IMR-90 (cell line): ENCODE measurements at regions not wholly inside any gene's neighbourhood (a gene's known extent, or its start where the extent isn't known, plus 50 kb on each side); places are given as distances from the start of the nearest gene placed in this dataset.

Experiments used
- ATAC-seq: fragments of 200-7000 bp; cut with Tn5 transposase; 2 replicates; pipeline ENCODE4 v1.9.1; 2020; ENCODE audit warnings: low read depth, mild to moderate bottlenecking, moderate library complexity
- BruUV-seq: library from RNA; stranded (reverse); fragments of 400-500 nt; replicated peaks from 2 replicates; lab custom pipeline; 2021; lab: Mats Ljungman, UMichigan
- CTCF ChIA-PET: fragments of 300-600 bp; formaldehyde crosslinking; extraction: SDS; loops from one replicate; lab custom pipeline; 2021; ENCODE audit warnings: antibody characterized with exemption; lab: Yijun Ruan, JAX
- POLR2A ChIA-PET: fragments of 300-600 bp; sonication (Branson Sonifier 250); formaldehyde crosslinking; loops from one replicate; lab custom pipeline; 2022; ENCODE audit warnings: antibody characterized with exemption; ENCODE audit not compliant: unreplicated experiment; lab: Charles Lee
- DNase-seq: peaks from one replicate; pipeline ENCODE4 v3.0.0; 2013
- H2AFZ ChIP-seq: replicated peaks from 2 replicates; pipeline ENCODE3; 2013; ENCODE audit warnings: low read length, mild to moderate bottlenecking; ENCODE audit not compliant: poor library complexity
- H2AK5ac ChIP-seq: 2 replicates; pipeline ENCODE4 v1.6.1; 2013; ENCODE audit warnings: low read depth, low read length, inconsistent platforms
- H2AK9ac ChIP-seq: replicated peaks from 2 replicates; pipeline ENCODE3; 2013; ENCODE audit warnings: mild to moderate bottlenecking, low read depth, low read length, moderate library complexity; ENCODE audit not compliant: poor library complexity
- H2BK120ac ChIP-seq: 2 replicates; pipeline ENCODE4 v1.6.1; 2013; ENCODE audit warnings: low read depth, low read length, inconsistent platforms
- H2BK15ac ChIP-seq: 3 replicates; pipeline ENCODE4 v1.6.1; 2013; ENCODE audit warnings: low read depth, low read length, inconsistent platforms
- H2BK20ac ChIP-seq: 2 replicates; pipeline ENCODE4 v1.6.1; 2013; ENCODE audit warnings: low read depth, mild to moderate bottlenecking, inconsistent platforms, low read length, moderate library complexity
- H2BK5ac ChIP-seq: 2 replicates; pipeline ENCODE4 v1.6.1; 2013; ENCODE audit warnings: mild to moderate bottlenecking, low read depth, low read length, inconsistent platforms; ENCODE audit not compliant: poor library complexity, severe bottlenecking
- H3K14ac ChIP-seq: replicated peaks from 2 replicates; pipeline ENCODE4 v1.6.1; 2013; ENCODE audit warnings: low read depth, low read length, inconsistent platforms
- H3K18ac ChIP-seq: 2 replicates; pipeline ENCODE4 v1.6.1; 2013; ENCODE audit warnings: low read depth, low read length, control low read depth
- H3K23ac ChIP-seq: 2 replicates; pipeline ENCODE4 v1.6.1; 2013; ENCODE audit warnings: low read depth, low read length, inconsistent platforms
- H3K27ac ChIP-seq: 2 replicates; pipeline ENCODE4 v1.5.1; 2013; ENCODE audit warnings: mild to moderate bottlenecking, control low read depth, low read length; ENCODE audit not compliant: insufficient read depth
- H3K27me3 ChIP-seq: 2 replicates; pipeline ENCODE4 v1.6.1; 2013; ENCODE audit warnings: low read length; ENCODE audit not compliant: control insufficient read depth, insufficient read depth
- H3K36me3 ChIP-seq: 2 replicates; pipeline ENCODE4 v1.6.1; 2013; ENCODE audit warnings: low read length, mixed read lengths; ENCODE audit not compliant: control insufficient read depth, insufficient read depth
- H3K4ac ChIP-seq: 2 replicates; pipeline ENCODE4 v1.6.1; 2013; ENCODE audit warnings: low read depth, low read length, inconsistent platforms
- H3K4me1 ChIP-seq: 2 replicates; pipeline ENCODE4 v1.6.1; 2013; ENCODE audit warnings: low read length, mixed read lengths; ENCODE audit not compliant: control insufficient read depth, insufficient read depth
- H3K4me2 ChIP-seq: 2 replicates; pipeline ENCODE4 v1.6.1; 2013; ENCODE audit warnings: low read depth, mild to moderate bottlenecking, control low read depth, low read length, moderate library complexity
- H3K4me3 ChIP-seq: 2 replicates; pipeline ENCODE4 v1.5.1; 2013; ENCODE audit warnings: low read depth, mild to moderate bottlenecking, control low read depth, low read length, moderate library complexity; ENCODE audit not compliant: insufficient read depth
- H3K56ac ChIP-seq: 2 replicates; pipeline ENCODE4 v1.6.1; 2013; ENCODE audit warnings: low read length, inconsistent platforms; ENCODE audit not compliant: insufficient read depth; ENCODE audit errors: extremely low read depth
- H3K79me1 ChIP-seq, 2 experiments: 2 replicates each; pipeline ENCODE4 v1.6.1; 2013; ENCODE audit warnings: low read length in 2 of 2, inconsistent platforms in 1 of 2, low read depth in 1 of 2
- H3K9ac ChIP-seq: 2 replicates; pipeline ENCODE4 v1.6.1; 2013; ENCODE audit warnings: low read depth, low read length, control low read depth
- H3K9me1 ChIP-seq: 2 replicates; pipeline ENCODE4 v1.6.1; 2013; ENCODE audit warnings: low read length, inconsistent platforms; ENCODE audit not compliant: insufficient read depth
- H3K9me3 ChIP-seq: 2 replicates; pipeline ENCODE4 v1.6.1; 2013; ENCODE audit warnings: low read length; ENCODE audit not compliant: control insufficient read depth, insufficient read depth
- H4K20me1 ChIP-seq: 2 replicates; pipeline ENCODE4 v1.6.1; 2013; ENCODE audit warnings: low read length, inconsistent platforms; ENCODE audit not compliant: insufficient read depth
- H4K5ac ChIP-seq: 2 replicates; pipeline ENCODE4 v1.6.1; 2013; ENCODE audit warnings: mild to moderate bottlenecking, low read depth, low read length, control low read depth
- H4K8ac ChIP-seq, 2 experiments: 2 replicates each; pipeline ENCODE4 v1.6.1; 2013; ENCODE audit warnings: low read depth in 2 of 2, low read length in 2 of 2, control low read depth in 1 of 2, inconsistent platforms in 1 of 2
- H4K91ac ChIP-seq: 2 replicates; pipeline ENCODE4 v1.6.1; 2013; ENCODE audit warnings: low read depth, low read length, inconsistent platforms; ENCODE audit not compliant: insufficient read depth
- BHLHE40 ChIP-seq: fragments of 150-350 bp; IDR thresholded peaks from 2 replicates; pipeline ENCODE4 v1.6.1; 2016; ENCODE audit warnings: mild to moderate bottlenecking, low read depth, low read length
- CEBPB ChIP-seq: IDR thresholded peaks from 2 replicates; pipeline ENCODE4 v1.6.1; 2012; ENCODE audit warnings: low read depth, low read length, improper control_type of control experiment
- CHD1 ChIP-seq: IDR thresholded peaks from 2 replicates; pipeline ENCODE4 v1.6.1; 2012; ENCODE audit warnings: low read depth, low read length, improper control_type of control experiment
- CTCF ChIP-seq: conservative IDR thresholded peaks from 2 replicates; pipeline ENCODE4 v1.5.1; 2012; ENCODE audit warnings: mild to moderate bottlenecking, low read depth, low read length, improper control_type of control experiment
- ELK1 ChIP-seq: fragments of 150-350 bp; IDR thresholded peaks from 2 replicates; pipeline ENCODE4 v1.6.1; 2016; ENCODE audit warnings: low read depth, mild to moderate bottlenecking, low read length, moderate library complexity, borderline replicate concordance
- FOS ChIP-seq: fragments of 150-350 bp; IDR thresholded peaks from 2 replicates; pipeline ENCODE4 v1.6.1; 2016; ENCODE audit warnings: low read depth, low read length
- MAFK ChIP-seq: IDR thresholded peaks from 2 replicates; pipeline ENCODE4 v1.6.1; 2012; ENCODE audit warnings: low read depth, low read length, improper control_type of control experiment
- MAZ ChIP-seq: IDR thresholded peaks from 2 replicates; pipeline ENCODE4 v1.6.1; 2012; ENCODE audit warnings: low read depth, mild to moderate bottlenecking, low read length, improper control_type of control experiment, moderate library complexity, borderline replicate concordance
- MXI1 ChIP-seq: IDR thresholded peaks from 2 replicates; pipeline ENCODE4 v1.6.1; 2012; ENCODE audit warnings: low read depth, mild to moderate bottlenecking, low read length, moderate library complexity, borderline replicate concordance
- NFE2L2 ChIP-seq: fragments of 150-350 bp; IDR thresholded peaks from 2 replicates; pipeline ENCODE4 v1.6.1; 2016; ENCODE audit warnings: low read depth, mild to moderate bottlenecking, low read length
- POLR2A ChIP-seq: IDR thresholded peaks from 2 replicates; pipeline ENCODE4 v1.6.1; 2012; ENCODE audit warnings: mild to moderate bottlenecking, low read depth, low read length
- RAD21 ChIP-seq: IDR thresholded peaks from 2 replicates; pipeline ENCODE4 v1.6.1; 2012; ENCODE audit warnings: low read length, improper control_type of control experiment
- RCOR1 ChIP-seq: IDR thresholded peaks from 2 replicates; pipeline ENCODE4 v1.6.1; 2012; ENCODE audit warnings: mild to moderate bottlenecking, low read length, improper control_type of control experiment; ENCODE audit not compliant: insufficient replicate concordance
- RFX5 ChIP-seq: IDR thresholded peaks from 2 replicates; pipeline ENCODE4 v1.8.0; 2012; ENCODE audit warnings: low read depth, mild to moderate bottlenecking, low read length, moderate library complexity
- SMC3 ChIP-seq: fragments of 150-350 bp; IDR thresholded peaks from 2 replicates; pipeline ENCODE4 v1.6.1; 2016; ENCODE audit warnings: low read depth, mild to moderate bottlenecking, antibody characterized with exemption, low read length, moderate library complexity
- dilution Hi-C: fragments of 300-500 bp; cut with HindIII; formaldehyde crosslinking; loops from one replicate; pipeline ENCODE4 v1.14.3; 2018; ENCODE audit warnings: low sequenced_read_pairs; ENCODE audit not compliant: unreplicated experiment
- in situ Hi-C: fragments of 300-500 bp; cut with MboI; formaldehyde crosslinking; loops from 3 replicates; pipeline ENCODE4 v1.14.3; 2019; ENCODE audit warnings: low sequenced_read_pairs, inconsistent platforms, mixed read lengths
- intact Hi-C: fragments of 100-400 bp; cut with micrococcal nuclease; formaldehyde crosslinking; loops from 2 replicates; pipeline ENCODE4 v1.10.0; 2022
- TF ChIP-seq, protein P1 (sequence below): fragments of 150-350 bp; IDR thresholded peaks from 2 replicates; pipeline ENCODE4 v1.6.1; 2017; ENCODE audit warnings: mild to moderate bottlenecking, antibody characterized with exemption, low read length, low read depth

DNA sequence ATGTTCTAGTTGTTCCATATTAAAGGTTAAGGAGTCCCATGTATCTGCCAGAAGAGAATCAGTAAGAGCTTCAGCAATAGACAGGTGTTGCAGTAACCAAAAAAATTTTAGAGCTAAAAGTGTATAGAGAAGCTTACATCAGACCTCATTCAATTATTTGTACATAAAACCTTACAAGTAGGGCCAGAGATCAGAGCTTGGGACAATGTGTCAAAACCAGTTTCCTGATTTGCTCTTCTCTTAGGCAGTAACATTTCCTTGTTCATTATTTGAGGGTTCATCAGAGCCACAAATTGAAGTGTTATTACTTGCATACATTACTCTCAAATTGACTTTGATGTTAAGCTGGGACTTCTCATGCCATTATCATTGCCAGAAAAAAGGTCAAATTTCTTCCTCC lies 55.5 kb upstream of the ATXN7L3B start:
- no peak overlapping the region for H3K4me3 ChIP-seq
- H2BK120ac ChIP-seq = no peak overlapping the region
- no peak overlapping the region for H2AK9ac ChIP-seq
- no peak overlapping the region for H3K27ac ChIP-seq
- H2AK5ac ChIP-seq = no peak overlapping the region
- no peak overlapping the region for H2BK15ac ChIP-seq
- H2AFZ ChIP-seq = no peak overlapping the region
- dilution Hi-C loops (no loop called here), in situ Hi-C loops (no loop called here), intact Hi-C loops (no loop called here)
- no peak overlapping the region for H3K4me2 ChIP-seq
- H3K18ac ChIP-seq = no peak overlapping the region
- H3K36me3 ChIP-seq = no peaks in the 10 kb centered on the region
- BruUV-seq = no TSS peak
- H3K79me1 ChIP-seq = no peaks in the 10 kb centered on the region
- no peaks in the 10 kb centered on the region for H3K9me1 ChIP-seq
- no peaks in the 10 kb centered on the region for H4K20me1 ChIP-seq
- no peak overlapping the region for H2BK20ac ChIP-seq
- ATAC-seq (no peak), DNase-seq (no peak)
- TF ChIP-seq, protein P1, sequence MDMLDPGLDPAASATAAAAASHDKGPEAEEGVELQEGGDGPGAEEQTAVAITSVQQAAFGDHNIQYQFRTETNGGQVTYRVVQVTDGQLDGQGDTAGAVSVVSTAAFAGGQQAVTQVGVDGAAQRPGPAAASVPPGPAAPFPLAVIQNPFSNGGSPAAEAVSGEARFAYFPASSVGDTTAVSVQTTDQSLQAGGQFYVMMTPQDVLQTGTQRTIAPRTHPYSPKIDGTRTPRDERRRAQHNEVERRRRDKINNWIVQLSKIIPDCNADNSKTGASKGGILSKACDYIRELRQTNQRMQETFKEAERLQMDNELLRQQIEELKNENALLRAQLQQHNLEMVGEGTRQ = no peak
- TF ChIP-seq POLR2A (no peak), CTCF (no peak), RAD21 (no peak), ELK1 (no peak), RFX5 (no peak), RCOR1 (no peak), CEBPB (no peak), FOS (no peak), CHD1 (no peak), MAZ (no peak), BHLHE40 (no peak), NFE2L2 (no peak), MXI1 (no peak), MAFK (no peak), SMC3 (no peak)
- no peak overlapping the region for H3K23ac ChIP-seq
- CTCF ChIA-PET = no interaction called here
- no peak overlapping the region for H4K91ac ChIP-seq
- H3K4me1 ChIP-seq = no peaks in the 10 kb centered on the region
- POLR2A ChIA-PET = no interaction called here
- no peak overlapping the region for H3K56ac ChIP-seq
- no peak overlapping the region for H2BK5ac ChIP-seq
- H4K5ac ChIP-seq = no peak overlapping the region
- H3K4ac ChIP-seq = no peak overlapping the region
- no peaks in the 10 kb centered on the region for H3K9me3 ChIP-seq
- no peak overlapping the region for H4K8ac ChIP-seq
- no peaks in the 10 kb centered on the region for H3K27me3 ChIP-seq
- H3K14ac ChIP-seq = no peak overlapping the region
- H3K9ac ChIP-seq = no peak overlapping the region
